AG04450 (cell line): ENCODE measurements at regions not wholly inside any gene's neighbourhood (a gene's known extent, or its start where the extent isn't known, plus 50 kb on each side); places are given as distances from the start of the nearest gene placed in this dataset.

Experiments used
- CTCF ChIA-PET: fragments of 300-600, 350-600 bp; formaldehyde crosslinking; extraction: SDS; loops from one replicate; lab custom pipeline; 2022; ENCODE audit warnings: antibody characterized with exemption, inconsistent platforms; lab: Charles Lee
- POLR2A ChIA-PET: fragments of 350-600 bp; formaldehyde crosslinking; extraction: SDS; loops from one replicate; lab custom pipeline; 2021; ENCODE audit warnings: antibody characterized with exemption, inconsistent platforms; lab: Yijun Ruan, JAX
- DNase-seq: peaks from one replicate; pipeline ENCODE4 v3.0.0-alpha.2; 2011; ENCODE audit warnings: low read depth, low spot score
- H3K27ac ChIP-seq: one replicate; pipeline ENCODE4 v1.5.1; 2012; ENCODE audit warnings: low read depth, low read length, control low read depth
- H3K27me3 ChIP-seq: one replicate; pipeline ENCODE4 v1.6.0; 2012; ENCODE audit warnings: low read length; ENCODE audit not compliant: control insufficient read depth, insufficient read depth
- H3K4me3 ChIP-seq: 2 replicates; pipeline ENCODE4 v1.5.1; 2011; ENCODE audit warnings: mild to moderate bottlenecking, low read depth, low read length, control low read depth
- H3K9me3 ChIP-seq: 2 replicates; pipeline ENCODE4 v1.5.1; 2012; ENCODE audit warnings: low read length; ENCODE audit not compliant: control insufficient read depth, insufficient read depth
- CTCF ChIP-seq: IDR thresholded peaks from 2 replicates; pipeline ENCODE4 v1.5.1; 2011; ENCODE audit warnings: low read depth, low read length, control low read depth, inconsistent platforms

- ChIA-PET POLR2A (no interaction called here), CTCF (interaction anchor here (1.4 kb wide), 1 partner anchor 142 kb away, joined by 5 read pairs; no protein-coding TSS in a partner anchor)
- DNase-seq = no peak
- no peak overlapping the region for H3K4me3 ChIP-seq
- no peak for TF ChIP-seq CTCF
- no peaks in the 10 kb centered on the region for H3K27me3 ChIP-seq
- peaks cover 2% of the 10 kb centered on the region; the same call in 1 of the 2 replicates for H3K9me3 ChIP-seq
- no peak overlapping the region for H3K27ac ChIP-seq
Observed at GRCh38 chr2:150909613-150910012, 352.1 kb downstream of the RBM43 start.

GRCh38 chr2:150909090-150909489 lies 352.6 kb downstream of the RBM43 start:
- peaks cover 3% of the 10 kb centered on the region; the same call in 1 of the 2 replicates for H3K9me3 ChIP-seq
- no peak overlapping the region for H3K4me3 ChIP-seq
- no peak overlapping the region for H3K27ac ChIP-seq
- CTCF ChIA-PET = interaction anchor here (1.4 kb wide), 1 partner anchor 142 kb away, joined by 5 read pairs; no protein-coding TSS in a partner anchor
- POLR2A ChIA-PET = no interaction called here
- TF ChIP-seq CTCF = no peak
- no peaks in the 10 kb centered on the region for H3K27me3 ChIP-seq
- no peak for DNase-seq

GRCh38 chr2:150907466-150907865 lies 354.2 kb downstream of the RBM43 start:
- no peak for TF ChIP-seq CTCF
- no peak overlapping the region for H3K27ac ChIP-seq
- CTCF ChIA-PET = no interaction called here
- H3K27me3 ChIP-seq = no peaks in the 10 kb centered on the region
- POLR2A ChIA-PET = no interaction called here
- peaks cover 6% of the 10 kb centered on the region; the same call in 1 of the 2 replicates for H3K9me3 ChIP-seq
- no peak for DNase-seq
- no peak overlapping the region for H3K4me3 ChIP-seq

GRCh38 chr2:150903461-150903860 lies 358.2 kb downstream of the RBM43 start:
- CTCF ChIA-PET = interaction anchor here (0.6 kb wide), 1 partner anchor 282 kb away, joined by 4 read pairs; no protein-coding TSS in a partner anchor
- POLR2A ChIA-PET = no interaction called here

More at GRCh38 chr2:150903461-150903860, 358.2 kb downstream of the RBM43 start:
- no peak for DNase-seq
- no peak overlapping the region for H3K27ac ChIP-seq
- TF ChIP-seq CTCF = no peak
- H3K4me3 ChIP-seq = no peak overlapping the region
- H3K27me3 ChIP-seq = no peaks in the 10 kb centered on the region
- peaks cover 14% of the 10 kb centered on the region; the same call in 1 of the 2 replicates for H3K9me3 ChIP-seq
